H9 (cell line): ENCODE measurements at regions not wholly inside any gene's neighbourhood (a gene's known extent, or its start where the extent isn't known, plus 50 kb on each side); places are given as distances from the start of the nearest gene placed in this dataset.
A peak's percentile ranks its signal among the peaks of the same experiment; 100 is the strongest.

ENCODE experiments used
- DNase-seq: peaks from one replicate; pipeline ENCODE4 v3.0.0-alpha.2; 2017
- H2AFZ ChIP-seq: one replicate; pipeline ENCODE4 v1.6.1; 2013; ENCODE audit warnings: mild to moderate bottlenecking, low read length, control low read depth, moderate library complexity
- H2AK5ac ChIP-seq: 2 replicates; pipeline ENCODE4 v1.6.1; 2013; ENCODE audit warnings: low read length, control low read depth, mixed read lengths; ENCODE audit not compliant: insufficient read length
- H2BK120ac ChIP-seq: one replicate; pipeline ENCODE4 v1.6.1; 2013; ENCODE audit warnings: low read depth, mild to moderate bottlenecking, low read length, control low read depth, inconsistent platforms; ENCODE audit not compliant: poor library complexity, severe bottlenecking
- H2BK12ac ChIP-seq: 2 replicates; pipeline ENCODE4 v1.6.1; 2013; ENCODE audit warnings: low read length, control low read depth, mixed read lengths, low read depth; ENCODE audit not compliant: insufficient read length
- H2BK15ac ChIP-seq: 2 replicates; pipeline ENCODE4 v1.6.1; 2013; ENCODE audit warnings: low read depth, low read length, control low read depth
- H2BK20ac ChIP-seq: one replicate; pipeline ENCODE4 v1.6.1; 2013; ENCODE audit warnings: low read depth, mild to moderate bottlenecking, low read length, control low read depth, inconsistent platforms; ENCODE audit not compliant: poor library complexity, severe bottlenecking
- H2BK5ac ChIP-seq: 2 replicates; pipeline ENCODE4 v1.6.1; 2013; ENCODE audit warnings: low read length, control low read depth, mixed read lengths; ENCODE audit not compliant: insufficient read length
- H3K14ac ChIP-seq: 2 replicates; pipeline ENCODE4 v1.6.1; 2013; ENCODE audit warnings: low read length, control low read depth; ENCODE audit not compliant: insufficient read depth
- H3K18ac ChIP-seq: 2 replicates; pipeline ENCODE4 v1.6.1; 2013; ENCODE audit warnings: low read depth, mild to moderate bottlenecking, mixed read lengths, low read length, control low read depth; ENCODE audit not compliant: insufficient read length
- H3K23ac ChIP-seq: 2 replicates; pipeline ENCODE4 v1.6.1; 2013; ENCODE audit warnings: low read length, control low read depth, mixed read lengths, low read depth; ENCODE audit not compliant: insufficient read length
- H3K23me2 ChIP-seq: 2 replicates; pipeline ENCODE4 v1.6.1; 2013; ENCODE audit warnings: low read depth, mild to moderate bottlenecking, mixed read lengths, low read length, control low read depth; ENCODE audit not compliant: insufficient read length, poor library complexity, severe bottlenecking
- H3K27ac ChIP-seq: 2 replicates; pipeline ENCODE4 v1.5.1; 2013; ENCODE audit warnings: low read length, control low read depth, mixed read lengths, low read depth; ENCODE audit not compliant: insufficient read length
- H3K27me3 ChIP-seq: 2 replicates; pipeline ENCODE4 v1.6.1; 2013; ENCODE audit warnings: low read length, control low read depth, inconsistent platforms; ENCODE audit not compliant: insufficient read depth
- H3K4ac ChIP-seq: 2 replicates; pipeline ENCODE4 v1.6.1; 2013; ENCODE audit warnings: low read depth, mild to moderate bottlenecking, control low read depth, inconsistent platforms, low read length, moderate library complexity
- H3K4me1 ChIP-seq: 2 replicates; pipeline ENCODE4 v1.6.1; 2013; ENCODE audit warnings: low read length, control low read depth, inconsistent platforms; ENCODE audit not compliant: insufficient read depth
- H3K4me2 ChIP-seq: 2 replicates; pipeline ENCODE4 v1.6.1; 2013; ENCODE audit warnings: low read length, control low read depth, mixed read lengths; ENCODE audit not compliant: insufficient read length, insufficient read depth
- H3K56ac ChIP-seq: 2 replicates; pipeline ENCODE4 v1.6.1; 2013; ENCODE audit warnings: low read depth, mild to moderate bottlenecking, mixed read lengths, low read length, control low read depth; ENCODE audit not compliant: insufficient read length
- H3K79me1 ChIP-seq: 2 replicates; pipeline ENCODE4 v1.6.1; 2013; ENCODE audit warnings: low read depth, mild to moderate bottlenecking, moderate library complexity, low read length, control low read depth, inconsistent platforms; ENCODE audit not compliant: insufficient read depth, poor library complexity, severe bottlenecking
- H3K79me2 ChIP-seq: 2 replicates; pipeline ENCODE4 v1.6.1; 2013; ENCODE audit warnings: low read length, control low read depth, inconsistent platforms; ENCODE audit not compliant: insufficient read depth
- H3K9ac ChIP-seq: 2 replicates; pipeline ENCODE4 v1.6.1; 2013; ENCODE audit warnings: low read length, control low read depth, mixed read lengths; ENCODE audit not compliant: insufficient read length; ENCODE audit errors: extremely low read depth
- H3K9me3 ChIP-seq: one replicate; pipeline ENCODE4 v1.6.1; 2013; ENCODE audit warnings: low read depth, low read length, inconsistent platforms; ENCODE audit not compliant: control insufficient read depth
- H3T11ph ChIP-seq: one replicate; pipeline ENCODE4 v1.6.1; 2013; ENCODE audit warnings: mild to moderate bottlenecking, low read length, control low read depth, inconsistent platforms
- H4K20me1 ChIP-seq: one replicate; pipeline ENCODE4 v1.6.1; 2013; ENCODE audit not compliant: control insufficient read depth, insufficient read length, insufficient read depth
- H4K5ac ChIP-seq: 2 replicates; pipeline ENCODE4 v1.6.1; 2013; ENCODE audit warnings: low read depth, mild to moderate bottlenecking, mixed read lengths, low read length, control low read depth; ENCODE audit not compliant: insufficient read length
- H4K8ac ChIP-seq: replicated peaks from 2 replicates; pipeline ENCODE4 v1.6.1; 2013; ENCODE audit warnings: low read length, control low read depth, mixed read lengths, low read depth; ENCODE audit not compliant: insufficient read length
- H4K91ac ChIP-seq: 2 replicates; pipeline ENCODE4 v1.6.1; 2013; ENCODE audit warnings: low read depth, mild to moderate bottlenecking, moderate library complexity, mixed read lengths, low read length, control low read depth; ENCODE audit not compliant: insufficient read length
- H3K27ac Mint-ChIP-seq, 3 experiments: 2 replicates in 2 of 3; 3 replicates in 1 of 3; pipeline ENCODE4 v1.8.0; 2020 to 2021; ENCODE audit warnings: mixed read lengths in 3 of 3, mild to moderate bottlenecking in 1 of 3, moderate library complexity in 1 of 3
- H3K27me3 Mint-ChIP-seq: 2 replicates; pipeline ENCODE4 v1.8.0; 2021; ENCODE audit warnings: low read depth, mild to moderate bottlenecking, moderate library complexity, mixed read lengths
- H3K36me3 Mint-ChIP-seq, 3 experiments: 2 replicates in 2 of 3; 3 replicates in 1 of 3; pipeline ENCODE4 v1.8.0; 2020 to 2021; ENCODE audit warnings: low read depth in 3 of 3, mixed read lengths in 3 of 3; ENCODE audit not compliant: insufficient read depth in 1 of 3
- H3K4me1 Mint-ChIP-seq, 2 experiments: 2 replicates each; pipeline ENCODE4 v1.8.0; 2020; ENCODE audit warnings: mixed read lengths in 2 of 2
- H3K4me3 Mint-ChIP-seq, 2 experiments: 2 replicates in 1 of 2; 3 replicates in 1 of 2; pipeline ENCODE4 v1.8.0; 2020 to 2021; ENCODE audit warnings: mild to moderate bottlenecking in 2 of 2, mixed read lengths in 2 of 2, moderate library complexity in 1 of 2
- H3K9me3 Mint-ChIP-seq, 2 experiments: 2 replicates in 1 of 2; 3 replicates in 1 of 2; pipeline ENCODE4 v1.8.0; 2020; ENCODE audit warnings: mild to moderate bottlenecking in 2 of 2, mixed read lengths in 2 of 2, moderate library complexity in 1 of 2
- WGBS: extraction: QIAGEN DNeasy Blood & Tissue Kit; methylation state at CpG from one replicate; pipeline ENCODE4 v1.1.7; 2013; ENCODE audit warnings: missing lambda C conversion rate, low lambda C conversion rate, mixed read lengths; ENCODE audit not compliant: insufficient read length; ENCODE audit errors: extremely low coverage; 5-methylcytosine and 5-hydroxymethylcytosine counted together
- TF ChIP-seq, protein P1 (sequence below): fragments of 200-600 bp; sonication (generic); conservative IDR thresholded peaks from 3 replicates; pipeline ENCODE4 v1.8.0; 2021; ENCODE audit warnings: antibody characterized with exemption, mild to moderate bottlenecking

DNA sequence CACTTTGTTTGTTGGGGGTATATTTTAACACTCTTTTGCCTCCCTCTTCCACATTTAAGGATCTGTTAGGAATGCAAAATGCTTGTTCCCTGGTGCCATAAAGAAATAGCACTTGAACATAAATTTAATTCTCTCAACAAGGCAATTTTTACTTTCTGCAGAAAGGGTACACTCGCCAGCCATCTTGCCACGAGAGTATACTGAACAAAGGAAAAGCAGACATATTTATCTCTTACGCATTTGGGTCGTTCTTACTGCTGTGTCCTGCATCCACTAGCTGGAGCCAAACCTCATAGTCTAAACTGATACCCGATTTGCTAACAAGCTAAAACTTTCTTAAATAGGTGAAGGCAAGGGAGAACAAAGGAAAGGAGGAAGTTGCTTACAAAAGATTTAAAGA, 129.5 kb downstream of the B3GNT2 start:
- Mint-ChIP-seq H3K4me1 (peaks cover 52 to 77% of the 10 kb centered on the region in 2 experiments), H3K27ac (peak overlapping the region in 1 of 3 experiments; percentile 34; a peak in 1 of 7 replicates), H3K9me3 (peaks cover 40 to 45% of the 10 kb centered on the region in 2 experiments), H3K27me3 (no peaks in the 10 kb centered on the region), H3K36me3 (peaks cover 30 to 55% (median 32%) of the 10 kb centered on the region in 3 experiments), H3K4me3 (no peak overlapping the region; a peak in 1 of 5 replicates)
- Histone ChIP-seq H3K9me3 (no peaks in the 10 kb centered on the region), H3K23me2 (no peaks in the 10 kb centered on the region), H4K20me1 (no peaks in the 10 kb centered on the region), H2BK15ac (no peak overlapping the region), H3T11ph (no peak overlapping the region), H3K14ac (no peak overlapping the region), H4K8ac (no peak overlapping the region), H2BK5ac (no peak overlapping the region), H2BK20ac (no peak overlapping the region), H3K23ac (no peak overlapping the region), H3K27me3 (no peaks in the 10 kb centered on the region), H2AFZ (no peak overlapping the region), H2AK5ac (no peak overlapping the region), H3K18ac (no peak overlapping the region), H3K4me1 (peaks cover 10% of the 10 kb centered on the region; the same call in 1 of the 2 replicates), H2BK12ac (no peak overlapping the region), H3K4me2 (no peak overlapping the region), H4K91ac (no peak overlapping the region), H3K4ac (no peak overlapping the region), H3K9ac (no peak overlapping the region), H3K56ac (no peak overlapping the region), H2BK120ac (no peak overlapping the region), H4K5ac (no peak overlapping the region), H3K79me2 (no peaks in the 10 kb centered on the region), H3K79me1 (no peaks in the 10 kb centered on the region), H3K27ac (no peak overlapping the region)
- TF ChIP-seq, protein P1, sequence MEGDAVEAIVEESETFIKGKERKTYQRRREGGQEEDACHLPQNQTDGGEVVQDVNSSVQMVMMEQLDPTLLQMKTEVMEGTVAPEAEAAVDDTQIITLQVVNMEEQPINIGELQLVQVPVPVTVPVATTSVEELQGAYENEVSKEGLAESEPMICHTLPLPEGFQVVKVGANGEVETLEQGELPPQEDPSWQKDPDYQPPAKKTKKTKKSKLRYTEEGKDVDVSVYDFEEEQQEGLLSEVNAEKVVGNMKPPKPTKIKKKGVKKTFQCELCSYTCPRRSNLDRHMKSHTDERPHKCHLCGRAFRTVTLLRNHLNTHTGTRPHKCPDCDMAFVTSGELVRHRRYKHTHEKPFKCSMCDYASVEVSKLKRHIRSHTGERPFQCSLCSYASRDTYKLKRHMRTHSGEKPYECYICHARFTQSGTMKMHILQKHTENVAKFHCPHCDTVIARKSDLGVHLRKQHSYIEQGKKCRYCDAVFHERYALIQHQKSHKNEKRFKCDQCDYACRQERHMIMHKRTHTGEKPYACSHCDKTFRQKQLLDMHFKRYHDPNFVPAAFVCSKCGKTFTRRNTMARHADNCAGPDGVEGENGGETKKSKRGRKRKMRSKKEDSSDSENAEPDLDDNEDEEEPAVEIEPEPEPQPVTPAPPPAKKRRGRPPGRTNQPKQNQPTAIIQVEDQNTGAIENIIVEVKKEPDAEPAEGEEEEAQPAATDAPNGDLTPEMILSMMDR = no peak
- no peak for DNase-seq
- WGBS = no CpG with 5 or more reads among the region's 5 CpGs
